Glutamatergic neuron (in vitro differentiated cells): ENCODE measurements at regions not wholly inside any gene's neighbourhood (a gene's known extent, or its start where the extent isn't known, plus 50 kb on each side); places are given as distances from the start of the nearest gene placed in this dataset.
"Not testable (repeated sequence)": the region's sequence is repeated elsewhere in the genome, so short reads cannot be mapped to it uniquely, and the experiment has no call there.

Experiments
- DNase-seq: peaks from one replicate; pipeline ENCODE4 v3.0.0; 2022
- H3K27ac Mint-ChIP-seq: one replicate; pipeline ENCODE4 v1.8.0; 2020; ENCODE audit warnings: mild to moderate bottlenecking, mixed read lengths, inconsistent platforms; ENCODE audit not compliant: unreplicated experiment
- H3K27me3 Mint-ChIP-seq: one replicate; pipeline ENCODE4 v1.8.0; 2020; ENCODE audit warnings: mild to moderate bottlenecking, moderate library complexity, mixed read lengths, inconsistent platforms; ENCODE audit not compliant: unreplicated experiment
- H3K36me3 Mint-ChIP-seq: one replicate; pipeline ENCODE4 v1.8.0; 2020; ENCODE audit warnings: mild to moderate bottlenecking, mixed read lengths, inconsistent platforms; ENCODE audit not compliant: unreplicated experiment
- H3K4me1 Mint-ChIP-seq: one replicate; pipeline ENCODE4 v1.8.0; 2020; ENCODE audit warnings: mild to moderate bottlenecking, low read depth, mixed read lengths, inconsistent platforms; ENCODE audit not compliant: unreplicated experiment
- H3K4me3 Mint-ChIP-seq: one replicate; pipeline ENCODE4 v1.8.0; 2020; ENCODE audit warnings: mild to moderate bottlenecking, mixed read lengths, inconsistent platforms; ENCODE audit not compliant: unreplicated experiment
- H3K9me3 Mint-ChIP-seq: one replicate; pipeline ENCODE4 v1.8.0; 2020; ENCODE audit warnings: mild to moderate bottlenecking, moderate library complexity, mixed read lengths, inconsistent platforms; ENCODE audit not compliant: unreplicated experiment
- CTCF ChIP-seq: fragments of 200-600 bp; sonication (generic); IDR thresholded peaks from one replicate; pipeline ENCODE4 v1.5.0; 2021; ENCODE audit not compliant: partially characterized antibody, unreplicated experiment

GRCh38 chr20:25856256-25856884, 159.7 kb upstream of the ZNF337 start:
- no peak overlapping the region for H3K27ac Mint-ChIP-seq
- H3K27me3 Mint-ChIP-seq = peaks cover 26% of the 10 kb centered on the region
- no peak for TF ChIP-seq CTCF
- no peak overlapping the region for H3K4me3 Mint-ChIP-seq
- peaks cover 27% of the 10 kb centered on the region for H3K36me3 Mint-ChIP-seq
- peaks cover 15% of the 10 kb centered on the region for H3K4me1 Mint-ChIP-seq
- no peak for DNase-seq
- H3K9me3 Mint-ChIP-seq = peaks cover 28% of the 10 kb centered on the region

DNA sequence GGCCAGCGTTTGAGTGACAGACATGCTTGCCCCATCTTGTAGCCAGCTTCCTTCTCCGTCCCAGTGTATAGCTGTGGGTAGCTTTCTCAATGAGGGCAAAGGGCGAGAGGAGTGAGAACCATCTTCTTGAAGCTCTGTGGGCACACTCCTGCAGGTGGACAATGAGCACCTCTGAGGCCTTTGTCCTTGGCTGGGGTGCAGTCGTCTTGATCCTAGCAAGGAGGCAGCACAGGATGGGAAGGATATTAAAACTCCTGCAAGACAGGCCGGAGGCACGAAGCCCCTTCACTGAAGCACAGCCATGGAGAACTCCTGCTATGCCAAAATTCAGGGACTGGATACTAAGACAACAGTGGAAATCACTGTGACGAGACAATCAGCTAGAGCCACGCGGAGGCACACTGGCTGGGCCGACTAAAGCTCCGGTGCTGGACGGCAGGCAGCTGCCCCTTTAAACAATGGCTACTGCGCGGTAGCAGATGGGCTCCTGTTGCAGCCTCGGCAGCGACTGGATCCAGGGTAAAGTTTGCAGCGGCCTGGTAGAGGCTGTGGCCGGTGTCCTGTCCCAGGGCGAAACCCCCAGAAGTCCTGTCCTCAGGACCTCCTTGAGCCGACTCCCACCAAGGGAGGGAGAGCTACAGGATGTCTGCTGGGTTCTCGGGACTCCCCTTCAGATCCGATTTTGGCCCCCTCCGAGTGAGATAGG, 159.0 kb upstream of the ZNF337 start:
- peaks cover 27% of the 10 kb centered on the region for H3K36me3 Mint-ChIP-seq
- peaks cover 25% of the 10 kb centered on the region for H3K9me3 Mint-ChIP-seq
- H3K4me1 Mint-ChIP-seq = peaks cover 11% of the 10 kb centered on the region
- DNase-seq, H3K4me3 Mint-ChIP-seq, H3K27ac Mint-ChIP-seq: not testable (repeated sequence)
- H3K27me3 Mint-ChIP-seq = peaks cover 22% of the 10 kb centered on the region

- H3K27ac Mint-ChIP-seq, H3K4me3 Mint-ChIP-seq, DNase-seq: not testable (repeated sequence)
- Mint-ChIP-seq H3K27me3 (peaks cover 18% of the 10 kb centered on the region), H3K4me1 (peaks cover 11% of the 10 kb centered on the region), H3K9me3 (peaks cover 24% of the 10 kb centered on the region), H3K36me3 (peaks cover 27% of the 10 kb centered on the region)
Observed at GRCh38 chr20:25854666-25855065, 158.0 kb upstream of the ZNF337 start.

GRCh38 chr20:25853718-25854388, 157.2 kb upstream of the ZNF337 start:
- Mint-ChIP-seq H3K27me3 (peaks cover 14% of the 10 kb centered on the region), H3K36me3 (peaks cover 23% of the 10 kb centered on the region), H3K9me3 (peaks cover 21% of the 10 kb centered on the region)
- H3K4me3 Mint-ChIP-seq, H3K27ac Mint-ChIP-seq, H3K4me1 Mint-ChIP-seq, DNase-seq: not testable (repeated sequence)

GRCh38 chr20:25852968-25853717, 156.5 kb upstream of the ZNF337 start:
- H3K27me3 Mint-ChIP-seq = peaks cover 10% of the 10 kb centered on the region

DNA sequence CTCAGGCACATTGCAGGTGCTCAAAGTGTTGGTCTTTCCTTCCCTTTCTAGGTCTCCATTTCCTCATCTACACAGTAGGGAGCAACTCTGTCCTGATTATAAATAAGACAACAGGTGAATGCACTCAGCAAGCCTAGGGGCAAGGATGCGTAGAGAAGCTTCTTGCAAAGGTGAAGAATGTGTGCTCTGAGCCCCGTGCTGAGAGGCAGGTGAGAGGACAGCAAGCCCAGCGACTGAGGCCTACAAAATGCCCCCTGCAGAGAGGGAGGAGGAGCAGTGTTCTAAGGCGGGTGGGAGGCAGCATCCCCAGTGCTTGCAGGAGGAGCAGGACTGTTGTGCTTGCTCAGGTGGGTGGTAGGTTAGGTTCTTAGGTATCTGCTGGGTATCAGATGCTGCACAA, 153.5 kb upstream of the ZNF337 start:
- not testable (repeated sequence) for H3K4me3 Mint-ChIP-seq, H3K27me3 Mint-ChIP-seq, DNase-seq, H3K27ac Mint-ChIP-seq, H3K4me1 Mint-ChIP-seq, H3K36me3 Mint-ChIP-seq
- peaks cover 13% of the 10 kb centered on the region for H3K9me3 Mint-ChIP-seq

More at GRCh38 chr20:25852968-25853717, 156.5 kb upstream of the ZNF337 start:
- not testable (repeated sequence) for H3K4me1 Mint-ChIP-seq, H3K4me3 Mint-ChIP-seq, DNase-seq
- H3K27ac Mint-ChIP-seq = peak overlapping the region; percentile 74
- peaks cover 23% of the 10 kb centered on the region for H3K36me3 Mint-ChIP-seq
- peaks cover 17% of the 10 kb centered on the region for H3K9me3 Mint-ChIP-seq

GRCh38 chr20:25848222-25848621, 151.6 kb upstream of the ZNF337 start:
- no peak for DNase-seq
- Mint-ChIP-seq H3K4me3 (no peak overlapping the region), H3K36me3 (peaks cover 5% of the 10 kb centered on the region), H3K4me1 (no peaks in the 10 kb centered on the region), H3K27ac (no peak overlapping the region), H3K27me3 (no peaks in the 10 kb centered on the region), H3K9me3 (peaks cover 3% of the 10 kb centered on the region)
- no peak for TF ChIP-seq CTCF

- H3K27me3 Mint-ChIP-seq = not testable (repeated sequence)
Observed at GRCh38 chr20:25844640-25845039, 148.0 kb upstream of the ZNF337 start.

DNA sequence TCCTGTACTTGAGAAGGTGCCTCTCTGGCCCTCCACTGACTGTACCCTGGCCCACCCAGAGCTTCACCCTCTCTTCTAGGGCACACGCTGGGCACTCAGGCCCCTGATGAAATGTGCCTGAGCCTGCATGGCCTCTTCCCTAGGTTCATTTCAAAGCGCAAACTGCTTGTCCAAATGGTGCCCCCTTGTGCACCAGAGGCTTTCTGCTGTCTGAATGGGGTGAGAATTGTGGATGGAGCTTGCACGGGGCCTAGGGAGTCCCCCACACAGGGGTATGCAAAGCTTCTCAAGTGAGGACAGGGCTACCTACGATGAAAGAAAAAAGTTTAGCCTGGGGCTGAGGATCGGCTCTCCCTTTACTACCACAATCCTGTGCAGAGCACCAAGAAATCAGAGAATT, 116.9 kb upstream of the ZNF337 start:
- not testable (repeated sequence) for H3K9me3 Mint-ChIP-seq, H3K4me3 Mint-ChIP-seq, H3K4me1 Mint-ChIP-seq, H3K27ac Mint-ChIP-seq, DNase-seq, H3K36me3 Mint-ChIP-seq, H3K27me3 Mint-ChIP-seq

More at GRCh38 chr20:25844640-25845039, 148.0 kb upstream of the ZNF337 start:
- H3K36me3 Mint-ChIP-seq, DNase-seq, H3K27ac Mint-ChIP-seq, H3K4me3 Mint-ChIP-seq, H3K4me1 Mint-ChIP-seq, H3K9me3 Mint-ChIP-seq: not testable (repeated sequence)
